Gastroesophageal sphincter (tissue), 4 donors: ENCODE measurements at regions not wholly inside any gene's neighbourhood (a gene's known extent, or its start where the extent isn't known, plus 50 kb on each side); places are given as distances from the start of the nearest gene placed in this dataset.
"Not testable (repeated sequence)": the region's sequence is repeated elsewhere in the genome, so short reads cannot be mapped to it uniquely, and the experiment has no call there.

Experiments
- ATAC-seq: fragments of 150-250 bp; one replicate; pipeline ENCODE4 v1.9.1; 2016; ENCODE audit warnings: mild to moderate bottlenecking, moderate library complexity
- H3K27ac ChIP-seq, 4 donors: fragments of 200-600 bp; sonication (generic) in 3 of 4; 1 replicate in 3 of 4; 2 replicates in 1 of 4; pipeline ENCODE4 v1.5.1; 2016 to 2019
- H3K27me3 ChIP-seq: fragments of 200-600 bp; sonication (generic); one replicate; pipeline ENCODE4 v1.5.1; 2019
- H3K36me3 ChIP-seq, 2 donors: fragments of 200-600 bp; sonication (generic); one replicate each; pipeline ENCODE4 v1.5.1; 2019; ENCODE audit warnings: control low read depth in 1 of 2
- H3K4me1 ChIP-seq, 3 donors: fragments of 200-600 bp; sonication (generic); 1 replicate in 2 of 3; 2 replicates in 1 of 3; pipeline ENCODE4 v1.5.1; 2016 to 2019; ENCODE audit warnings: control low read depth in 2 of 3
- H3K4me3 ChIP-seq, 2 donors: fragments of 200-600 bp; sonication (generic); one replicate each; pipeline ENCODE4 v1.5.1; 2019; ENCODE audit warnings: mild to moderate bottlenecking in 1 of 2, moderate library complexity in 1 of 2
- H3K9me3 ChIP-seq, 3 donors: fragments of 200-600 bp; sonication (generic); one replicate each; pipeline ENCODE4 v1.5.1; 2017 to 2019; ENCODE audit warnings: control low read depth in 2 of 3
- EP300 ChIP-seq: sonication (generic); formaldehyde crosslinking; IDR thresholded peaks from one replicate; pipeline ENCODE4 v1.6.1; 2017; ENCODE audit warnings: antibody characterized with exemption, mild to moderate bottlenecking
- POLR2A ChIP-seq, 2 donors: fragments of 450-650 bp; IDR thresholded peaks; one replicate each; pipeline ENCODE4 v1.6.1; 2017; ENCODE audit warnings: antibody characterized with exemption in 2 of 2, mild to moderate bottlenecking in 2 of 2, moderate library complexity in 1 of 2
- POLR2AphosphoS5 ChIP-seq: sonication (generic); formaldehyde crosslinking; IDR thresholded peaks from one replicate; pipeline ENCODE4 v1.6.1; 2017; ENCODE audit warnings: antibody characterized with exemption
- whole genome bisulfite sequencing, 2 donors: methylation state at CpG; one replicate each; pipeline ENCODE4 v1.1.5; 2018; ENCODE audit warnings: low coverage in 1 of 2; 5-methylcytosine and 5-hydroxymethylcytosine counted together
- TF ChIP-seq, protein P1 (sequence below), 4 experiments: fragments of 200-600 bp in 2 of 4; fragments of 450-650 bp in 2 of 4; sonication (generic) in 1 of 4; IDR thresholded peaks; one replicate each; pipeline ENCODE4 v1.5.1; 2017 to 2019; ENCODE audit warnings: antibody characterized with exemption in 4 of 4, mild to moderate bottlenecking in 2 of 4, moderate library complexity in 2 of 4

DNA sequence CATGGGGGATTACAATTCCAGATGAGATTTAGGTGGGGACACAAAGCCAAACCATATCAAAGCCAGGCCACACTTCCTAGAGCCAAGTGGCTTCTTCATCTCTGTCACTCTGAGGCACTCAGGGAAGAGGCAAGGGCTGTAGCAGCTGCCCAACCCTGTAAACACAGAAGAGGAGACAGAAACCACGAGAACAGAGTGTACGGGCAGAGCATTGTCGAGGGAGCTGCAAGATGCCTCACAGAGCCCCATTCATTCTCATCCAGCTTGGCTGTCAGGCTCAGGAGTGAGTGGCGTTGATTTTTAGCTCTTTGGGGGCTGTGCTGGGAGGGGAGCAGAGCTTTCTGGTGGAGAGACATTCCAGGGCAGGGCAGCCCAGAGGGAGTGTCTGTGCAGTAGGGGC lies 117.2 kb upstream of the SALL1 start:
- no peak overlapping the region for H3K27ac ChIP-seq
- no peaks in the 10 kb centered on the region for H3K4me1 ChIP-seq
- no peaks in the 10 kb centered on the region for H3K36me3 ChIP-seq
- H3K4me3 ChIP-seq = no peak overlapping the region
- peaks cover 0 to 16% (median 0%) of the 10 kb centered on the region in 3 donors for H3K9me3 ChIP-seq
- TF ChIP-seq, protein P1, sequence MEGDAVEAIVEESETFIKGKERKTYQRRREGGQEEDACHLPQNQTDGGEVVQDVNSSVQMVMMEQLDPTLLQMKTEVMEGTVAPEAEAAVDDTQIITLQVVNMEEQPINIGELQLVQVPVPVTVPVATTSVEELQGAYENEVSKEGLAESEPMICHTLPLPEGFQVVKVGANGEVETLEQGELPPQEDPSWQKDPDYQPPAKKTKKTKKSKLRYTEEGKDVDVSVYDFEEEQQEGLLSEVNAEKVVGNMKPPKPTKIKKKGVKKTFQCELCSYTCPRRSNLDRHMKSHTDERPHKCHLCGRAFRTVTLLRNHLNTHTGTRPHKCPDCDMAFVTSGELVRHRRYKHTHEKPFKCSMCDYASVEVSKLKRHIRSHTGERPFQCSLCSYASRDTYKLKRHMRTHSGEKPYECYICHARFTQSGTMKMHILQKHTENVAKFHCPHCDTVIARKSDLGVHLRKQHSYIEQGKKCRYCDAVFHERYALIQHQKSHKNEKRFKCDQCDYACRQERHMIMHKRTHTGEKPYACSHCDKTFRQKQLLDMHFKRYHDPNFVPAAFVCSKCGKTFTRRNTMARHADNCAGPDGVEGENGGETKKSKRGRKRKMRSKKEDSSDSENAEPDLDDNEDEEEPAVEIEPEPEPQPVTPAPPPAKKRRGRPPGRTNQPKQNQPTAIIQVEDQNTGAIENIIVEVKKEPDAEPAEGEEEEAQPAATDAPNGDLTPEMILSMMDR (IDR thresholded peaks at IDR 0.05) = no peak
- no peak for TF ChIP-seq POLR2A (IDR thresholded peaks at IDR 0.05)
- no peak for ATAC-seq
- 11% methylated on average over 1 of the region's 4 CpGs; no CpG with 5 or more reads in 1 of the 2 donors for WGBS, 2 donors
- H3K27me3 ChIP-seq = peaks cover 10% of the 10 kb centered on the region

DNA sequence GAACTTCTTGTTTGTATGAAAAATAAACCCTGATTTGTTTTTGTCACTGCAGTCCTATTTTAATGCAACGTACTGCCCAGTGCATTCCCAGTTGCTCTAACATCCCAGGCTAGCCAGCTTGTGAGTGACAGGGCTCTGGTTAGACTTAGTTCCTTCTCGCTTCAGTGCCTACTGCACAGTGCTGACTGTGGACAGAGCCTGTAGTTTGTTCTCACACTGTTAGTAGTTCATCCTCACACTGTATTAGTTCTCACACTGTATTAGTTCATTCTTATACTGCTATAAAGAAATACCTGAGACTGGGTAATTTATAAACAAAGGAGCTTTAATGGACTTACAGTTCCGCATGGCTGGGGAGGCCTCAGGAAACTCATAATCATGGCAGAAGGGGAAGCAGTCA lies 116.6 kb upstream of the SALL1 start:
- Histone ChIP-seq H3K4me1 (no peaks in the 10 kb centered on the region), H3K36me3 (no peaks in the 10 kb centered on the region), H3K27ac (no peak overlapping the region), H3K9me3 (peaks cover 0 to 17% (median 0%) of the 10 kb centered on the region in 3 donors), H3K27me3 (peaks cover 10% of the 10 kb centered on the region), H3K4me3 (no peak overlapping the region)
- 37 to 86% methylated on average over 1 to 3 of the region's 3 CpGs for WGBS, 2 donors
- no peak for ATAC-seq
- TF ChIP-seq POLR2AphosphoS5 (no peak), EP300 (no peak), POLR2A (IDR thresholded peaks at IDR 0.05) (no peak)
- TF ChIP-seq, protein P1 (IDR thresholded peaks at IDR 0.05) = no peak

DNA sequence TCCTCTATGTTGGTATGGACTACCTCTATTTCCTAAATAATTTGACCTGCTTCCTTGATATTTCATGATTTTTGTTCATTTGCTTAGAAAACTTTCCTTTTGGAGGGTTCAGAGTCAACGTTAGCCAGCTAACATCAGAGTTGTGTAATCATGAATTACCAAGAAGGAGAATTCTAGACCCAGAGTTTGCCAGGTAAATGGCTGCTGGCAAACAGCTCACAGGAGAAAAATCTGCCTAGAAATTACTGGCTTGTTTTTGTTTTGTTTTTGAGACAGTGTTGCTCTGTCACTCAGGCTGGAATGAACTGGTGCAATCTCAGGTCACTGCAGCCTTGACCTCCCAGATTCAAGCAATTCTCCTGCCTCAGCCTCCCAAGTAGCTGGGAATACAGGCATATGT lies 111.4 kb upstream of the SALL1 start:
- H3K27ac ChIP-seq = no peak overlapping the region
- H3K36me3 ChIP-seq = no peaks in the 10 kb centered on the region
- TF ChIP-seq POLR2AphosphoS5 (no peak), POLR2A (IDR thresholded peaks at IDR 0.05) (no peak), EP300 (no peak)
- TF ChIP-seq, protein P1 (IDR thresholded peaks at IDR 0.05) = no peak
- H3K4me1 ChIP-seq = no peaks in the 10 kb centered on the region
- H3K9me3 ChIP-seq = peaks cover 0 to 33% (median 0%) of the 10 kb centered on the region in 3 donors
- H3K27me3 ChIP-seq = no peaks in the 10 kb centered on the region
- ATAC-seq = no peak
- 82 to 100% methylated on average over 1 of the region's 1 CpG for WGBS, 2 donors
- H3K4me3 ChIP-seq = no peak overlapping the region

DNA sequence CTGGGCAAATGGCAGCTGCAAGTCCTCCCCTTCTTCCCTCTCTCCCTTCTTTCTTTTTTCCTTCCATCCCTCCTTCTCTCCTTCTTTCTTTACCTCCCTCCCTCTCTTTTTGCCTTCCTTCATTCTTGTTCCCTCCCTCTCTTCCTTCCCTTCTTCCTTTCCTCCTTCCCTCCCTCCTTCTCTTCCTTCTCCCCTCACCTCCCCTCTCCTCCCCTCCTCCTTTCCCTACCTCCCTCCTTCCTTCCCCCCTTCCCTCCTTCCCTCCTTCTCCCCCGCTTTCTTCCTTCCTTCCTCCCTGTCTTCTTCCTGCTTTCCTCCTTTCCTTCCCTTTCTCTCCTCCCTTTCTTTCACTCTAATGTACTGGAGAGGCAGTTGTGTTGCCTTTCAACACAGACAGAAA lies 110.8 kb upstream of the SALL1 start:
- TF ChIP-seq EP300 (no peak), POLR2A (IDR thresholded peaks at IDR 0.05) (no peak), POLR2AphosphoS5 (no peak)
- TF ChIP-seq, protein P1 (IDR thresholded peaks at IDR 0.05) = no peak
- H3K4me1 ChIP-seq = no peaks in the 10 kb centered on the region
- no peak overlapping the region for H3K4me3 ChIP-seq
- no peak for ATAC-seq
- H3K27ac ChIP-seq = no peak overlapping the region
- H3K9me3 ChIP-seq = peaks cover 0 to 33% (median 0%) of the 10 kb centered on the region in 3 donors
- no peaks in the 10 kb centered on the region for H3K27me3 ChIP-seq
- 40% methylated on average over 1 of the region's 1 CpG; no CpG with 5 or more reads in 1 of the 2 donors for WGBS, 2 donors
- H3K36me3 ChIP-seq = no peaks in the 10 kb centered on the region

DNA sequence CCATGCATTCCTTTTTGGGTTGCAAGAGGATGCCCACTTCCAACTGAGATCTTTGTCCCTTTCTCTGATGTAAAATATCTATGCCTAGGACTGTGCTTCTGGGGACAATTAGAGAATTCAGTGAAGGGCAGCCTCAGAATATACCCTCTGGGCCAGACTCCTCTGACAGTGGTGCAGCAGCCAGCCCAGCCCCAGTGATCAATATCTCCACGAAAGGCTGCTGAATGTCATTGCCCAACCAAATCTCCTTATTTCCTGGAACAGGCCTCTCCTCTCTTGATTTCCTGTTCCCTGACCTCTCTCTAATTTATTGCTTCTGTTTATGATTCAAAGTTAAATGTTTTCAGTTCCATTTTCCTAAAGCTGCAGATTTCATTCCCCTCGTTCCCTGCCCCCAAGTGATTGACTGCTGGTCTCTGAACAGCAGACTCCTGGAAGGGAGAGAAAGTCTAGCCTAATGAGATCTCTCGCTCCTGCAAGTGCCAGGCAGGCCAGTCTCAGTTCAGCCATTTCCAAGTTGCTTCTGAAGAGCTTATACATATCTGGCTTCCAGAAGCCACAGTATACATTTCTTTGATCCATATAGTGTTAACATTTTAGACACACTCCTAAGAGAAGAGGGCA lies 104.4 kb upstream of the SALL1 start:
- Histone ChIP-seq H3K36me3 (no peaks in the 10 kb centered on the region), H3K27ac (no peak overlapping the region), H3K9me3 (peaks cover 0 to 26% (median 0%) of the 10 kb centered on the region in 3 donors), H3K4me1 (no peaks in the 10 kb centered on the region), H3K27me3 (no peaks in the 10 kb centered on the region), H3K4me3 (no peak overlapping the region)
- no peak for ATAC-seq
- TF ChIP-seq EP300 (no peak), POLR2AphosphoS5 (no peak), POLR2A (IDR thresholded peaks at IDR 0.05) (no peak)
- TF ChIP-seq, protein P1 (IDR thresholded peaks at IDR 0.05) = no peak
- WGBS, 2 donors = 52 to 67% methylated on average over 2 to 3 of the region's 3 CpGs

DNA sequence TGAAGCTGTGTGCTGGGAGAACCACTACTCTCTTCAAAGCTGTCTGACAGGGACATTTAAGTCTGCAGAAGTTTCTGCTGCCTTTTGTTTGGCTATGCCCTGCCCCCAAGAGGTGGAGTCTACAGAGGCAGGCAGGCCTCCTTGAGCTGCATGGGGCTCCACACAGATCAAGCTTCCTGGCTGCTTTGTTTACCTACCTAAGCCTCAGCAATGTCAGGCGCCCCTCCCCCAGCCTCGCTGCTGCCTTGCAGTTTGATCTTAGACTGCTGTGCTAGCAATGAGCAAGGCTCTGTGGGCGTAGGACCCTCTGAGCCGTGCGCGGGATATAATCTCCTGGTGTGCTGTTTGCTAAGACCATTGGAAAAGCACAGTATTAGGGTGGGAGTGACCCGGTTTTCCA lies 103.3 kb upstream of the SALL1 start:
- not testable (repeated sequence) for H3K27ac ChIP-seq, H3K27me3 ChIP-seq, H3K4me3 ChIP-seq, ATAC-seq, H3K4me1 ChIP-seq, H3K36me3 ChIP-seq
- 67 to 100% methylated on average over 1 to 3 of the region's 7 CpGs for WGBS, 2 donors
- H3K9me3 ChIP-seq = peaks cover 0 to 22% (median 0%) of the 10 kb centered on the region in 3 donors
